Left lung (tissue), 4 donors: ENCODE measurements at regions not wholly inside any gene's neighbourhood (a gene's known extent, or its start where the extent isn't known, plus 50 kb on each side); places are given as distances from the start of the nearest gene placed in this dataset.
"Not testable (repeated sequence)": the region's sequence is repeated elsewhere in the genome, so short reads cannot be mapped to it uniquely, and the experiment has no call there.

Source experiments
- ATAC-seq: fragments of 200-7000 bp; cut with Tn5 transposase; one replicate; pipeline ENCODE4 v1.9.1; 2020; ENCODE audit warnings: moderate library complexity
- DNase-seq, 4 donors: peaks; one replicate each; pipeline ENCODE4 v3.0.0-alpha.2; 2013 to 2020
- H3K27ac ChIP-seq, 2 donors: fragments of 200-600 bp; sonication (generic) in 1 of 2; one replicate each; pipeline versions ENCODE4 v1.5.0 to v1.8.0; 2020 to 2021
- H3K27me3 ChIP-seq, 2 donors: fragments of 200-600 bp; sonication (generic) in 1 of 2; one replicate each; pipeline versions ENCODE4 v1.5.0 to v1.8.0; 2020 to 2021
- H3K36me3 ChIP-seq, 2 donors: fragments of 200-600 bp; sonication (generic) in 1 of 2; one replicate each; pipeline versions ENCODE4 v1.5.0 to v1.8.0; 2020 to 2021
- H3K4me1 ChIP-seq, 2 donors: fragments of 200-600 bp; one replicate each; pipeline ENCODE4 v1.8.0; 2021
- H3K4me3 ChIP-seq, 2 donors: fragments of 200-600 bp; sonication (generic) in 1 of 2; one replicate each; pipeline versions ENCODE4 v1.5.0 to v1.8.0; 2020 to 2021; ENCODE audit warnings: mild to moderate bottlenecking in 1 of 2
- H3K9me3 ChIP-seq, 2 donors: fragments of 200-600 bp; sonication (generic) in 1 of 2; one replicate each; pipeline versions ENCODE4 v1.5.0 to v1.8.0; 2020 to 2021
- CTCF ChIP-seq, 2 donors: fragments of 200-600 bp; sonication (generic) in 1 of 2; IDR thresholded peaks; one replicate each; pipeline versions ENCODE4 v1.5.0 to v1.8.0; 2021; ENCODE audit warnings: antibody characterized with exemption in 2 of 2
- intact Hi-C, 2 donors: fragments of 100-400 bp; cut with DNase I; formaldehyde crosslinking; loops; one replicate each; pipeline versions ENCODE4 v1.11.2 to v1.14.2; 2022
- donor health status: DM: no; HTN: yes; CAD: no.
- donor health status: DM: no; HTN: no; CAD: no.

GRCh38 chr20:29079769-29080690, 2177.4 kb upstream of the DEFB115 start:
- Histone ChIP-seq H3K27me3 (peaks cover 0 to 6% of the 10 kb centered on the region in 2 donors), H3K9me3 (peaks cover 0 to 43% of the 10 kb centered on the region in 2 donors), H3K36me3 (no peaks in the 10 kb centered on the region), H3K4me3 (no peak overlapping the region), H3K4me1 (no peaks in the 10 kb centered on the region), H3K27ac (no peak overlapping the region)
- no peak for ATAC-seq
- intact Hi-C loops = no loop called here
- TF ChIP-seq CTCF (IDR thresholded peaks at IDR 0.05) = no peak
- peak in 2 of 4 donors; percentile 5 to 76 for DNase-seq

- intact Hi-C loops = not testable (repeated sequence)
Measured at GRCh38 chr20:29081712-29082111, 2175.8 kb upstream of the DEFB115 start.

GRCh38 chr20:29085625-29086024, 2171.8 kb upstream of the DEFB115 start:
- Histone ChIP-seq H3K27ac (no peak overlapping the region), H3K4me3 (no peak overlapping the region), H3K9me3 (peaks cover 0 to 10% of the 10 kb centered on the region in 2 donors), H3K27me3 (no peaks in the 10 kb centered on the region), H3K36me3 (no peaks in the 10 kb centered on the region), H3K4me1 (no peaks in the 10 kb centered on the region)
- intact Hi-C loops = no loop called here
- ATAC-seq (no peak), DNase-seq (peak in 1 of 4 donors; percentile 36)
- no peak for TF ChIP-seq CTCF (IDR thresholded peaks at IDR 0.05)

More at GRCh38 chr20:29081712-29082111, 2175.8 kb upstream of the DEFB115 start:
- not testable (repeated sequence) for H3K36me3 ChIP-seq, H3K27me3 ChIP-seq, H3K4me1 ChIP-seq, H3K4me3 ChIP-seq, DNase-seq, ATAC-seq, H3K27ac ChIP-seq
- peaks cover 0 to 30% of the 10 kb centered on the region in 2 donors for H3K9me3 ChIP-seq

DNA sequence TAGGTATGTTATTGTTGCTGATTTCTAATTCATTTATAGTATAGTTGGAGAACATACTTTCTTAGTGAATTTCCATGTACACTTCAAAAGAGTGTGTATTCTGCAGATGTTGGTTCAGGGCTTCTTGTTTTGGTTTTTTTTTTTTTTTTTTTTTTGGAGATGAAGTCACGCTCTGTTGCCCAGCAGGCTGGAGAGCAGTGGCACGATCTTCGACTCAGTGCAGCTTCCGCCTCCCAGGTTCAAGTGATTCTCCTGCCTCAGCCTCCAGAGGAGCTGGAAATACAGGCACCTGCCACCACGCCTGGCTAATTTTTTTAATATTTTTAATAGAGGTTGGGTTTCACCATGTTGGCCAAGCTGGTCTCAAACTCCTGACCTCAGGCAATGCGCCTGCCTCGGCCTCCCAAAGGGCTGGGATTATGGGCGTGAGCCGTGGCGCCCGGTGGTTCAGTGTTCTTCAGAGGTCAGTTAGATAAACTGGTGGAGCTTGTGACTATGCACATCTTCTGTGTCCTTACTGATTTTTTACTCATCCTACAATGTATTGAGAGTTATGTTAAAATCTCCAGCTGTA, 2171.2 kb upstream of the DEFB115 start:
- DNase-seq, intact Hi-C loops, H3K27me3 ChIP-seq, H3K36me3 ChIP-seq, H3K4me1 ChIP-seq, ATAC-seq, H3K27ac ChIP-seq, H3K4me3 ChIP-seq: not testable (repeated sequence)
- H3K9me3 ChIP-seq = peaks cover 0 to 10% of the 10 kb centered on the region in 2 donors

- Histone ChIP-seq H3K27ac (no peak overlapping the region), H3K36me3 (no peaks in the 10 kb centered on the region), H3K4me1 (no peaks in the 10 kb centered on the region), H3K4me3 (no peak overlapping the region), H3K27me3 (no peaks in the 10 kb centered on the region), H3K9me3 (peaks cover 0 to 7% of the 10 kb centered on the region in 2 donors)
- ATAC-seq (no peak), DNase-seq (no peak)
- no peak for TF ChIP-seq CTCF (IDR thresholded peaks at IDR 0.05)
- intact Hi-C loops = no loop called here
Measured at GRCh38 chr20:29086938-29087337, 2170.5 kb upstream of the DEFB115 start.

GRCh38 chr20:29087887-29088286, 2169.6 kb upstream of the DEFB115 start:
- intact Hi-C loops, H3K27ac ChIP-seq, H3K9me3 ChIP-seq, DNase-seq, H3K4me3 ChIP-seq, H3K27me3 ChIP-seq, H3K36me3 ChIP-seq, H3K4me1 ChIP-seq, ATAC-seq: not testable (repeated sequence)

DNA sequence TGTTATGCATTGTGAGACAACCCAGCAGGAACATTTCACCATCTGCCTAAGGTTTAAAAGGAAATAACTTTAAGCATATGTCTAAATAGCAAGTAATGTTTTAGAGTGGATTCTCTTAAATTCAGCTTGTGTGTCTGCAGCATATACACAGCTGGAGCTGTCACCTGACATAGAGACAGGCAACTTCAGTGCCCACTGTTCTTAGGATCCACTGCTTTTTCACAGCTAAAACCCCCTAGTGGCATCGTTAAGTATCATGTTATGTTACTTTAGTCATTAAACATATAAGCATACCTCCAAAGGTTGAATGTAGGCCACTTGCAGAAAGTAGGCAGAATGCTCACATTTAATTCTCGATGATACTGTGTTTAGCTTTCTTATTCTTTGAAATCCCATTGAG, 2169.0 kb upstream of the DEFB115 start:
- intact Hi-C loops, H3K4me3 ChIP-seq, H3K9me3 ChIP-seq, H3K27me3 ChIP-seq, ATAC-seq, DNase-seq, H3K4me1 ChIP-seq, H3K27ac ChIP-seq, H3K36me3 ChIP-seq: not testable (repeated sequence)

DNA sequence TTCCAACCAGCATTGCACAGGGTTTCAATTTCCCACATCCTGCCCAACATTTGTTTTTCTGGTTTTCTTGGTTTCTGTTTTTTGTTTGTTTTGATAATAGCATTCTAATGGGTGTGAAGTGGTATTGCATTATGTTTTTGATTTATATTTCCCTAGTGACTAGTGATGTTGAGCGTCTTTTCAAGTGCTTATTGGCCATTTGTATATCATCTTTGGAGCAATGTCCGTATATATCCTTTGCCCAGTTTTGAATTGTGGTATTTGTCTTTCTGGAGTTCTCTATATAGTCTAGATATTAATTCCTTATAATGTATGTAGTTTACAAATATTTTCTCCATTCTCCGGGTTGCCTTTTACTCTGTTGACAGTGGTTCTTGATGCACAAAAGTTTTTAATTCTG, 2168.1 kb upstream of the DEFB115 start:
- H3K27ac ChIP-seq, DNase-seq, H3K36me3 ChIP-seq, H3K4me1 ChIP-seq, H3K4me3 ChIP-seq, H3K9me3 ChIP-seq, H3K27me3 ChIP-seq, intact Hi-C loops, ATAC-seq: not testable (repeated sequence)

DNA sequence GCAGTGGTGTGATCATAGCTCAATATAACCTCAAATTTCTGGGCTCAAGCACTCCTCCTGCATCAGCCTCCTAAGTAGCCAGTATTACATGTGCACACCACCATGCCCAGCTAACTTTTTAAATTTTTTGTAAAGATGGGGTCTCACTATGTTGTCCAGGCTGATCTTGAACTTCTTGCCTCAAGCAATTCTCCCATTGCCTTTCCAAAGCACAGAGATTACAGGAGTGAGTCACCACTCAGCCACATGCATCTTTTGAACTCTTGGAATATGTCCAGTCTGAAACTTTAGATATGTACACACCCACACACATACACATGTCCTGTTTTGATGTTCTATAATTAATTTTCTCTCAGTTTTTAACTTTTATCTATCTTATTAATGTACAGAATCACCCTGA, 2163.5 kb upstream of the DEFB115 start:
- not testable (repeated sequence) for H3K4me3 ChIP-seq, ATAC-seq, H3K4me1 ChIP-seq

GRCh38 chr20:29096695-29097094, 2160.8 kb upstream of the DEFB115 start:
- intact Hi-C loops, H3K27me3 ChIP-seq, H3K36me3 ChIP-seq, DNase-seq, H3K4me3 ChIP-seq, H3K4me1 ChIP-seq, H3K9me3 ChIP-seq, H3K27ac ChIP-seq, ATAC-seq: not testable (repeated sequence)

More for the DNA sequence above, 2163.5 kb upstream of the DEFB115 start:
- H3K27ac ChIP-seq, H3K9me3 ChIP-seq, H3K36me3 ChIP-seq, DNase-seq, intact Hi-C loops, H3K27me3 ChIP-seq: not testable (repeated sequence)
